SHP77 treated with DMSO at 0.1 percent for 48 hours (cell line): ENCODE measurements at regions not wholly inside any gene's neighbourhood (a gene's known extent, or its start where the extent isn't known, plus 50 kb on each side); places are given as distances from the start of the nearest gene placed in this dataset.

Source experiments
- DNase-seq: peaks from one replicate; lab custom pipeline; 2025; lab: John Stamatoyannopoulos, UW

GRCh38 chr2:78941751-78942150, 83.8 kb upstream of the REG3G start:
- no peak for DNase-seq

- DNase-seq = no peak
Observed at GRCh38 chr2:78963881-78964280, 61.6 kb upstream of the REG3G start.

GRCh38 chr2:78967294-78967693, 58.2 kb upstream of the REG3G start:
- DNase-seq = no peak

- DNase-seq = no peak
Observed at GRCh38 chr2:78973630-78974029, 51.9 kb upstream of the REG3G start.
